H9 (cell line): ENCODE measurements at regions not wholly inside any gene's neighbourhood (a gene's known extent, or its start where the extent isn't known, plus 50 kb on each side); places are given as distances from the start of the nearest gene placed in this dataset.

Experiments used
- DNase-seq: peaks from one replicate; pipeline ENCODE4 v3.0.0-alpha.2; 2017
- H2AFZ ChIP-seq: one replicate; pipeline ENCODE4 v1.6.1; 2013; ENCODE audit warnings: mild to moderate bottlenecking, low read length, control low read depth, moderate library complexity
- H2AK5ac ChIP-seq: 2 replicates; pipeline ENCODE4 v1.6.1; 2013; ENCODE audit warnings: low read length, control low read depth, mixed read lengths; ENCODE audit not compliant: insufficient read length
- H2BK120ac ChIP-seq: one replicate; pipeline ENCODE4 v1.6.1; 2013; ENCODE audit warnings: low read depth, mild to moderate bottlenecking, low read length, control low read depth, inconsistent platforms; ENCODE audit not compliant: poor library complexity, severe bottlenecking
- H2BK12ac ChIP-seq: 2 replicates; pipeline ENCODE4 v1.6.1; 2013; ENCODE audit warnings: low read length, control low read depth, mixed read lengths, low read depth; ENCODE audit not compliant: insufficient read length
- H2BK15ac ChIP-seq: 2 replicates; pipeline ENCODE4 v1.6.1; 2013; ENCODE audit warnings: low read depth, low read length, control low read depth
- H2BK20ac ChIP-seq: one replicate; pipeline ENCODE4 v1.6.1; 2013; ENCODE audit warnings: low read depth, mild to moderate bottlenecking, low read length, control low read depth, inconsistent platforms; ENCODE audit not compliant: poor library complexity, severe bottlenecking
- H2BK5ac ChIP-seq: 2 replicates; pipeline ENCODE4 v1.6.1; 2013; ENCODE audit warnings: low read length, control low read depth, mixed read lengths; ENCODE audit not compliant: insufficient read length
- H3K14ac ChIP-seq: 2 replicates; pipeline ENCODE4 v1.6.1; 2013; ENCODE audit warnings: low read length, control low read depth; ENCODE audit not compliant: insufficient read depth
- H3K18ac ChIP-seq: 2 replicates; pipeline ENCODE4 v1.6.1; 2013; ENCODE audit warnings: low read depth, mild to moderate bottlenecking, mixed read lengths, low read length, control low read depth; ENCODE audit not compliant: insufficient read length
- H3K23ac ChIP-seq: 2 replicates; pipeline ENCODE4 v1.6.1; 2013; ENCODE audit warnings: low read length, control low read depth, mixed read lengths, low read depth; ENCODE audit not compliant: insufficient read length
- H3K23me2 ChIP-seq: 2 replicates; pipeline ENCODE4 v1.6.1; 2013; ENCODE audit warnings: low read depth, mild to moderate bottlenecking, mixed read lengths, low read length, control low read depth; ENCODE audit not compliant: insufficient read length, poor library complexity, severe bottlenecking
- H3K27ac ChIP-seq: 2 replicates; pipeline ENCODE4 v1.5.1; 2013; ENCODE audit warnings: low read length, control low read depth, mixed read lengths, low read depth; ENCODE audit not compliant: insufficient read length
- H3K27me3 ChIP-seq: 2 replicates; pipeline ENCODE4 v1.6.1; 2013; ENCODE audit warnings: low read length, control low read depth, inconsistent platforms; ENCODE audit not compliant: insufficient read depth
- H3K4ac ChIP-seq: 2 replicates; pipeline ENCODE4 v1.6.1; 2013; ENCODE audit warnings: low read depth, mild to moderate bottlenecking, control low read depth, inconsistent platforms, low read length, moderate library complexity
- H3K4me1 ChIP-seq: 2 replicates; pipeline ENCODE4 v1.6.1; 2013; ENCODE audit warnings: low read length, control low read depth, inconsistent platforms; ENCODE audit not compliant: insufficient read depth
- H3K4me2 ChIP-seq: 2 replicates; pipeline ENCODE4 v1.6.1; 2013; ENCODE audit warnings: low read length, control low read depth, mixed read lengths; ENCODE audit not compliant: insufficient read length, insufficient read depth
- H3K56ac ChIP-seq: 2 replicates; pipeline ENCODE4 v1.6.1; 2013; ENCODE audit warnings: low read depth, mild to moderate bottlenecking, mixed read lengths, low read length, control low read depth; ENCODE audit not compliant: insufficient read length
- H3K79me1 ChIP-seq: 2 replicates; pipeline ENCODE4 v1.6.1; 2013; ENCODE audit warnings: low read depth, mild to moderate bottlenecking, moderate library complexity, low read length, control low read depth, inconsistent platforms; ENCODE audit not compliant: insufficient read depth, poor library complexity, severe bottlenecking
- H3K79me2 ChIP-seq: 2 replicates; pipeline ENCODE4 v1.6.1; 2013; ENCODE audit warnings: low read length, control low read depth, inconsistent platforms; ENCODE audit not compliant: insufficient read depth
- H3K9ac ChIP-seq: 2 replicates; pipeline ENCODE4 v1.6.1; 2013; ENCODE audit warnings: low read length, control low read depth, mixed read lengths; ENCODE audit not compliant: insufficient read length; ENCODE audit errors: extremely low read depth
- H3K9me3 ChIP-seq: one replicate; pipeline ENCODE4 v1.6.1; 2013; ENCODE audit warnings: low read depth, low read length, inconsistent platforms; ENCODE audit not compliant: control insufficient read depth
- H3T11ph ChIP-seq: one replicate; pipeline ENCODE4 v1.6.1; 2013; ENCODE audit warnings: mild to moderate bottlenecking, low read length, control low read depth, inconsistent platforms
- H4K20me1 ChIP-seq: one replicate; pipeline ENCODE4 v1.6.1; 2013; ENCODE audit not compliant: control insufficient read depth, insufficient read length, insufficient read depth
- H4K5ac ChIP-seq: 2 replicates; pipeline ENCODE4 v1.6.1; 2013; ENCODE audit warnings: low read depth, mild to moderate bottlenecking, mixed read lengths, low read length, control low read depth; ENCODE audit not compliant: insufficient read length
- H4K8ac ChIP-seq: replicated peaks from 2 replicates; pipeline ENCODE4 v1.6.1; 2013; ENCODE audit warnings: low read length, control low read depth, mixed read lengths, low read depth; ENCODE audit not compliant: insufficient read length
- H4K91ac ChIP-seq: 2 replicates; pipeline ENCODE4 v1.6.1; 2013; ENCODE audit warnings: low read depth, mild to moderate bottlenecking, moderate library complexity, mixed read lengths, low read length, control low read depth; ENCODE audit not compliant: insufficient read length
- H3K27ac Mint-ChIP-seq, 3 experiments: 2 replicates in 2 of 3; 3 replicates in 1 of 3; pipeline ENCODE4 v1.8.0; 2020 to 2021; ENCODE audit warnings: mixed read lengths in 3 of 3, mild to moderate bottlenecking in 1 of 3, moderate library complexity in 1 of 3
- H3K27me3 Mint-ChIP-seq: 2 replicates; pipeline ENCODE4 v1.8.0; 2021; ENCODE audit warnings: low read depth, mild to moderate bottlenecking, moderate library complexity, mixed read lengths
- H3K36me3 Mint-ChIP-seq, 3 experiments: 2 replicates in 2 of 3; 3 replicates in 1 of 3; pipeline ENCODE4 v1.8.0; 2020 to 2021; ENCODE audit warnings: low read depth in 3 of 3, mixed read lengths in 3 of 3; ENCODE audit not compliant: insufficient read depth in 1 of 3
- H3K4me1 Mint-ChIP-seq, 2 experiments: 2 replicates each; pipeline ENCODE4 v1.8.0; 2020; ENCODE audit warnings: mixed read lengths in 2 of 2
- H3K4me3 Mint-ChIP-seq, 2 experiments: 2 replicates in 1 of 2; 3 replicates in 1 of 2; pipeline ENCODE4 v1.8.0; 2020 to 2021; ENCODE audit warnings: mild to moderate bottlenecking in 2 of 2, mixed read lengths in 2 of 2, moderate library complexity in 1 of 2
- H3K9me3 Mint-ChIP-seq, 2 experiments: 2 replicates in 1 of 2; 3 replicates in 1 of 2; pipeline ENCODE4 v1.8.0; 2020; ENCODE audit warnings: mild to moderate bottlenecking in 2 of 2, mixed read lengths in 2 of 2, moderate library complexity in 1 of 2
- TF ChIP-seq, protein P1 (sequence below): fragments of 200-600 bp; sonication (generic); conservative IDR thresholded peaks from 3 replicates; pipeline ENCODE4 v1.8.0; 2021; ENCODE audit warnings: antibody characterized with exemption, mild to moderate bottlenecking

DNA sequence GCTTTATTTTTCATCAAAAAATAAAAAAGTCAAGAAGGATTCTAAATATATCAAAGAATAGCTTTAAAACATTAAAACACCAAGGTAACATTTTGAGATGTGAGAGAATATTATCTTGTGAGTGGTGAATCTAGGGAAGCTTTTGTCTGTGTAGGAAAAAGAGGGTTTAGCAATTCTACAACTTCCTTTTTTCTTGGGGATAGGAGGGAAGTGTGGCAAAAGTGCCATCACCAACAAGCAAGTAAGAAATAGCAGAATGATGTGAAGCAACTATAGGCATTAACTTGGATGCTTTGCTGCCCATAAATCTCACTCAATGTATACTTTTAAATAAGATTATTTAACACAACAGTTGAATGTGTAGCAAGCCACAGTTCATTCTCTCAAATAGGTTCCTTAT is 57.8 kb upstream of the SUCLG2 start:
- no peaks in the 10 kb centered on the region; the same call in 1 of the 2 replicates for H3K4me1 ChIP-seq
- TF ChIP-seq, protein P1, sequence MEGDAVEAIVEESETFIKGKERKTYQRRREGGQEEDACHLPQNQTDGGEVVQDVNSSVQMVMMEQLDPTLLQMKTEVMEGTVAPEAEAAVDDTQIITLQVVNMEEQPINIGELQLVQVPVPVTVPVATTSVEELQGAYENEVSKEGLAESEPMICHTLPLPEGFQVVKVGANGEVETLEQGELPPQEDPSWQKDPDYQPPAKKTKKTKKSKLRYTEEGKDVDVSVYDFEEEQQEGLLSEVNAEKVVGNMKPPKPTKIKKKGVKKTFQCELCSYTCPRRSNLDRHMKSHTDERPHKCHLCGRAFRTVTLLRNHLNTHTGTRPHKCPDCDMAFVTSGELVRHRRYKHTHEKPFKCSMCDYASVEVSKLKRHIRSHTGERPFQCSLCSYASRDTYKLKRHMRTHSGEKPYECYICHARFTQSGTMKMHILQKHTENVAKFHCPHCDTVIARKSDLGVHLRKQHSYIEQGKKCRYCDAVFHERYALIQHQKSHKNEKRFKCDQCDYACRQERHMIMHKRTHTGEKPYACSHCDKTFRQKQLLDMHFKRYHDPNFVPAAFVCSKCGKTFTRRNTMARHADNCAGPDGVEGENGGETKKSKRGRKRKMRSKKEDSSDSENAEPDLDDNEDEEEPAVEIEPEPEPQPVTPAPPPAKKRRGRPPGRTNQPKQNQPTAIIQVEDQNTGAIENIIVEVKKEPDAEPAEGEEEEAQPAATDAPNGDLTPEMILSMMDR = no peak

More for the DNA sequence above, 57.8 kb upstream of the SUCLG2 start:
- no peak overlapping the region for H3K4ac ChIP-seq
- no peaks in the 10 kb centered on the region for H3K79me2 ChIP-seq
- no peaks in the 10 kb centered on the region for H3K23me2 ChIP-seq
- no peak overlapping the region for H3T11ph ChIP-seq
- Mint-ChIP-seq H3K9me3 (no peaks in the 10 kb centered on the region), H3K4me3 (no peak overlapping the region), H3K27ac (no peak overlapping the region), H3K4me1 (peaks cover 15 to 17% of the 10 kb centered on the region in 2 experiments), H3K36me3 (no peaks in the 10 kb centered on the region), H3K27me3 (no peaks in the 10 kb centered on the region)
- DNase-seq = no peak
- no peaks in the 10 kb centered on the region for H4K20me1 ChIP-seq
- no peak overlapping the region for H3K27ac ChIP-seq
- H2AFZ ChIP-seq = no peak overlapping the region
- H4K8ac ChIP-seq = no peak overlapping the region
- no peak overlapping the region for H3K18ac ChIP-seq
- H3K23ac ChIP-seq = no peak overlapping the region
- H2BK15ac ChIP-seq = no peak overlapping the region
- no peak overlapping the region for H2BK120ac ChIP-seq
- no peaks in the 10 kb centered on the region for H3K79me1 ChIP-seq
- no peak overlapping the region for H2BK12ac ChIP-seq
- H3K27me3 ChIP-seq = no peaks in the 10 kb centered on the region
- H3K14ac ChIP-seq = no peak overlapping the region
- no peak overlapping the region for H2BK5ac ChIP-seq
- H4K91ac ChIP-seq = no peak overlapping the region
- no peak overlapping the region for H2AK5ac ChIP-seq
- H2BK20ac ChIP-seq = no peak overlapping the region
- H3K56ac ChIP-seq = no peak overlapping the region
- H4K5ac ChIP-seq = no peak overlapping the region
- H3K9me3 ChIP-seq = no peaks in the 10 kb centered on the region
- no peak overlapping the region for H3K9ac ChIP-seq
- no peak overlapping the region for H3K4me2 ChIP-seq
